Activated CD4-positive, alpha-beta T cell treated with anti-CD3 and anti-CD28 coated beads, Interleukin-2, amount 10 ng/mL, durations not matched to agents 24 days and 14 days (primary cell): ENCODE measurements at regions not wholly inside any gene's neighbourhood (a gene's known extent, or its start where the extent isn't known, plus 50 kb on each side); places are given as distances from the start of the nearest gene placed in this dataset.
A peak's percentile ranks its signal among the peaks of the same experiment; 100 is the strongest.

Experiments
- DNase-seq: peaks from one replicate; pipeline ENCODE4 v3.0.0; 2022
- H3K27ac Mint-ChIP-seq: one replicate; pipeline ENCODE4 v1.8.0; 2022; ENCODE audit warnings: mild to moderate bottlenecking, mixed read lengths
- H3K27me3 Mint-ChIP-seq: one replicate; pipeline ENCODE4 v1.8.0; 2022; ENCODE audit warnings: mixed read lengths
- H3K36me3 Mint-ChIP-seq: one replicate; pipeline ENCODE4 v1.8.0; 2022; ENCODE audit warnings: low read depth, mild to moderate bottlenecking, mixed read lengths
- H3K4me1 Mint-ChIP-seq: one replicate; pipeline ENCODE4 v1.8.0; 2021; ENCODE audit warnings: mixed read lengths
- H3K4me3 Mint-ChIP-seq: one replicate; pipeline ENCODE4 v1.8.0; 2022; ENCODE audit warnings: mild to moderate bottlenecking, moderate library complexity, mixed read lengths
- H3K9me3 Mint-ChIP-seq: one replicate; pipeline ENCODE4 v1.8.0; 2021; ENCODE audit warnings: mixed read lengths
- intact Hi-C: fragments of 100-400 bp; cut with micrococcal nuclease; formaldehyde crosslinking; loops from one replicate; pipeline ENCODE4 v1.15.1; 2023

DNA sequence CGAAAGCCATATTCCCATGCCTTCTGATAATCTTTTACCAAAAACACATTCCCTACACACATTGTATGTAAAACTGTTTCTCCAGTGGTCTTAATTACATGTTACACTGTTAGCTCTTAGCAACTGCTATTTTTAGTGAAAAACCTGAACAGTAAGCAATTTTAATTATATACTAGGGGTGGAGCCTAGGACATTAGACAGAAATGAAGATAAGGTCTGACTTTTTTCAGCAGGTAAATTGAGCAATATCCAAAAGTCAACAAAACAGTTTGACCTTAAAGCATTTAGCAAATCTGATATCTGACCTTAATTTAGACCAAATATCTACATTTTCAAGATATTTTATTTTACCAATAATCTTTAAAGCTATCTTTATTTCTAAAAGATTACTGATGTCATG, 60.2 kb downstream of the PDE6H start:
- intact Hi-C loops, result no loop called here
- no peak for DNase-seq
- H3K36me3 Mint-ChIP-seq, result no peaks in the 10 kb centered on the region
- peaks cover 3% of the 10 kb centered on the region for H3K27me3 Mint-ChIP-seq
- H3K9me3 Mint-ChIP-seq, result no peaks in the 10 kb centered on the region
- no peaks in the 10 kb centered on the region for H3K4me1 Mint-ChIP-seq
- no peak overlapping the region for H3K4me3 Mint-ChIP-seq
- no peak overlapping the region for H3K27ac Mint-ChIP-seq

DNA sequence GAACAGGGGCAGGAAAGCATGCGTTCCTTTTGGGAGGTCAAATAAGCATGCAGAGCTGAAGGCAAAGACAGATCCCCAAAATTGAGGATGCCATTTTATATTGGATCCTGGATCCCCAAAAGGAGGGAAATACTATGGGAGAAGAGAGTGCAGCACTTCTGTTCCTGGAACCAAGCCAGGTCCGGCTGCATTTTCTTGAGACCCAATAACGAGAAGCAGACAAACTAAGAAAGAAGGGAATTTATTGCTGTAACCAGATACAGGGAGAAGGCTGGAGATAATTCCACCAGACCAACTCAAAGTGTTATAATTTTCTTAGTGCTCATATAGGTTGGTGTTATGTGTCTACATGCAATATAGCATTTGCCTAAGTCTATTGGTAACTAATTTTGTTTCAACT, 60.8 kb downstream of the PDE6H start:
- Mint-ChIP-seq H3K4me3 (no peak overlapping the region), H3K9me3 (no peaks in the 10 kb centered on the region), H3K36me3 (no peaks in the 10 kb centered on the region), H3K4me1 (no peaks in the 10 kb centered on the region), H3K27me3 (peaks cover 3% of the 10 kb centered on the region), H3K27ac (no peak overlapping the region)
- intact Hi-C loops, result no loop called here
- no peak for DNase-seq

DNA sequence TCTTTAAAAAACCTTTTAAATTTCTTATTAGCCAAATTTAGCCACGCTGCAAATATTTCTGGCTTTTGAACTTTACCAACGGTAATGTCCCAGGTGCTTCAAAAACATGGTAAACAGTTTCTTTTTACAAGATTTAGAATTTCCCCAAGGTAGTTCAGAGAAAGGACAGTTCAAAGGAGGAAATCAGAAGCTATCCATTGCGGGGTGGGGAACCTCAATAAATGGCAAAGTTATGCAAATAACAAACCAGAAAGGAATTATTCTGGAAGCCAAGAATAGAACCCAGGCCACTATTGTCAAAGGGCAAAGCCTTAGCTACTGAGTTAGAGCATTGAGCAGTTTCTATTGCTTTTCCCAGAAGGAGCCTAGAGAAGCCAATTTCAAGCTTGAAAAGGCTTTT, 62.3 kb downstream of the PDE6H start:
- Mint-ChIP-seq H3K4me1 (no peaks in the 10 kb centered on the region), H3K4me3 (no peak overlapping the region), H3K9me3 (no peaks in the 10 kb centered on the region), H3K27ac (no peak overlapping the region), H3K27me3 (peaks cover 3% of the 10 kb centered on the region), H3K36me3 (no peaks in the 10 kb centered on the region)
- intact Hi-C loops, result no loop called here
- no peak for DNase-seq

DNA sequence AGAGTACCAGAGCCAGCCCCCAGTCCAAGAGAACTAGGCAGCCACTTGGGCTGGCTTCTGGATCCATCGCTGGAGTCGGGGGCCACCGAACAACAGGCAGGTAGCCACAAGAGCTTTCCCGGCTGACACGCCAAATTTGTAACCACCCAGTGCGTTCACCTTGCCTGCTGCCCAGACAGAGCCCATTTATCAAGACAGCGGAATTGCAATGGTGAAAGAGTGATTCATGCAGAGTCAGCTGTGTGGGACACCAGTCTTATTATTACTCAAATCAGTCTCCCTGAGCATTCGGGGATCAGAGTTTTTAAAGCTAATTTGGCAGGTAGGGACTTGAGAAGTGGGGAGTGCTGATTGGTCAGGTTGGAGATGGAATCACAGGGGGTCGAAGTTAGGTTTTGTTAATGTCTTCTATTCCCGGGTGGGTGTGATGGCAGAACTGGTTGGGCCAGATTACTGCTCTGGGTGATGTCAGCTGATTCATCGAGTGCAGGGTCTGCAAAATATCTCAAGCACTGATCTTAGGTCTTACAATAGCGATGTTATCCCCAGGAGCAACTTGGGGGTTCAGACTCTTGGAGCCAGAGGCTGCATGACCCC, 64.3 kb downstream of the PDE6H start:
- H3K27ac Mint-ChIP-seq, result no peak overlapping the region
- H3K36me3 Mint-ChIP-seq, result no peaks in the 10 kb centered on the region
- H3K9me3 Mint-ChIP-seq, result no peaks in the 10 kb centered on the region
- intact Hi-C loops, result no loop called here
- no peaks in the 10 kb centered on the region for H3K4me1 Mint-ChIP-seq
- no peaks in the 10 kb centered on the region for H3K27me3 Mint-ChIP-seq
- DNase-seq, result no peak
- H3K4me3 Mint-ChIP-seq, result no peak overlapping the region

DNA sequence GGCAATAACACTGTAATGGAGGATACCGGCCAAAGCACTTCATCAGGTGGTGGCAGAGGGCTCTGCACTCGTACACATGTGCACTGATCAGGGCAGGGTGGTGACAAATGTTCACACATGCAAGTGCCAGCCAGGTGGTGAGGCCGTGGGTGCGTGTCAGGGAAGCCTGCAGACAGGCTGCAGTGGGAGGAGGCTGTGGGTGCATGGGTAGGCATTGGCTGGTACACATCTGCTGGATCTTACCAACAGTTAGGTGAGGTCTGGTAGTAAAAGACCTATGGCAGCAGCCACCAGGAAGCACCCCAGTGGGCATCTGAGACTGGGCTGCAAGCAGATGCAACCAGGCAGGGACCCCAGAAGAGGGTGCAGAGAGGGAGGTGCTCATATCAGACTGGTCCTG, 65.3 kb downstream of the PDE6H start:
- Mint-ChIP-seq H3K9me3 (no peaks in the 10 kb centered on the region), H3K36me3 (no peaks in the 10 kb centered on the region), H3K27ac (no peak overlapping the region), H3K4me1 (no peaks in the 10 kb centered on the region), H3K27me3 (peaks cover 2% of the 10 kb centered on the region), H3K4me3 (no peak overlapping the region)
- intact Hi-C loops, result no loop called here
- no peak for DNase-seq

DNA sequence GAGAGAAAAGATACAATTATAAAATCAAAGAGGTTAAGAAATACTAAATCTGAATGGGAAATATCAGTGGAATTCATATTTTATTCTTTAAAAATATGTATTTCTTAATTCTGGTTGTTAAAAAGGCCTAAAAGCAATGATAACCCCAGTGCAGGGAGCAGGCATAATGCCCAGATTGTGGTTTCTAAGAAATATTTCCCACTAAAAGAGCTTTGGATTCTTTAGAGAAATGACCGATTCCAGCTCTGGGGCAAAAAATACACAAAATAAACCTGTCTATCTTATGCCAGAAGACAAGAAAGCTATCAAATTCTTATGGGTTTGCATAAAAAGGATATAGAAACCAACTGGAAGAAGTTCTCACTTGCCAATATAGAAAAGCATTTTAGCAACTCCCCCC, 71.6 kb downstream of the PDE6H start:
- Mint-ChIP-seq H3K4me1 (no peaks in the 10 kb centered on the region), H3K36me3 (no peaks in the 10 kb centered on the region), H3K27me3 (peaks cover 10% of the 10 kb centered on the region), H3K4me3 (no peak overlapping the region), H3K9me3 (no peaks in the 10 kb centered on the region), H3K27ac (no peak overlapping the region)
- intact Hi-C loops, result no loop called here
- no peak for DNase-seq

DNA sequence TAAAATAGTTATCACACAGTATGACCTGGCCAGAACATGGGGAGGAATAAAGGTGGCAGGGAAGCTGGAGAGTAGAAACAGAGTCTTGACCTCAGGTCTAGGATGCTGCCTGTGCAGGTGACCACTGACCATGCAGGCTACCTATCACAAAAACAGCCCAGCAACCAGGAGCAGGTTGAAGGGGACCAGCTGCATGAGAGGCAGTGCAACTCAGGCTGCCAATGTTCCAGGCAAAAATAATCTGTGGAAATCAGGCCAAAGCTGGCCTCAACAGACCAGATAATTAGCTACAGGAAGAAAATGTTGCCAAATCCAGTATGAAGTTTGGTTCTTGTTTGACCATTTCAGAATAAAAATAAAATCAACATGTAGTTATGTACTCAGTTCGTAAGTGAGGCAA, 72.6 kb downstream of the PDE6H start:
- no peak for DNase-seq
- Mint-ChIP-seq H3K4me1 (peaks cover 1% of the 10 kb centered on the region), H3K36me3 (no peaks in the 10 kb centered on the region), H3K9me3 (peaks cover 2% of the 10 kb centered on the region), H3K27me3 (peaks cover 10% of the 10 kb centered on the region), H3K4me3 (no peak overlapping the region), H3K27ac (no peak overlapping the region)
- intact Hi-C loops, result no loop called here

DNA sequence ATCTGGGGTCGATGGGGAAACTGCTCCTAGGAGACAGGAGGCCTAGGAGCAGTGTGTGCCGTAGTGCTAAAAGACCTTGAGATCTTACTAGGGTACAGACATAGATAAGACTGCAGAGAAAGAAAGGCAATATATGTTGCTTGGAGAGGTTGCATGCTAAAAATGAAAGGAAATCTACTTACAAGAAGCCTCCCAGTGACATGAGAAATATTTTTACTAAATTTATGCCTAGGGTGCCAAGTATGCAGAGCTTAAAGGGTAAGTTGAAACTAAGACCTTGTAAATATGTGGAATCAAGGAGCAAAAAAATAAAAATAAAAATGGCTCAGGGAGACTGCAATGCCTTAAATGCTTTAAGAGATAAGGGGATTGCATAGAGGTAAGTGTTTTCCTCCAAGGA, 74.8 kb downstream of the PDE6H start:
- peaks cover 4% of the 10 kb centered on the region for H3K4me1 Mint-ChIP-seq
- intact Hi-C loops, result no loop called here
- no peak for DNase-seq
- H3K27ac Mint-ChIP-seq, result no peak overlapping the region
- no peaks in the 10 kb centered on the region for H3K36me3 Mint-ChIP-seq
- H3K4me3 Mint-ChIP-seq, result no peak overlapping the region
- H3K27me3 Mint-ChIP-seq, result peaks cover 10% of the 10 kb centered on the region
- H3K9me3 Mint-ChIP-seq, result peaks cover 4% of the 10 kb centered on the region

DNA sequence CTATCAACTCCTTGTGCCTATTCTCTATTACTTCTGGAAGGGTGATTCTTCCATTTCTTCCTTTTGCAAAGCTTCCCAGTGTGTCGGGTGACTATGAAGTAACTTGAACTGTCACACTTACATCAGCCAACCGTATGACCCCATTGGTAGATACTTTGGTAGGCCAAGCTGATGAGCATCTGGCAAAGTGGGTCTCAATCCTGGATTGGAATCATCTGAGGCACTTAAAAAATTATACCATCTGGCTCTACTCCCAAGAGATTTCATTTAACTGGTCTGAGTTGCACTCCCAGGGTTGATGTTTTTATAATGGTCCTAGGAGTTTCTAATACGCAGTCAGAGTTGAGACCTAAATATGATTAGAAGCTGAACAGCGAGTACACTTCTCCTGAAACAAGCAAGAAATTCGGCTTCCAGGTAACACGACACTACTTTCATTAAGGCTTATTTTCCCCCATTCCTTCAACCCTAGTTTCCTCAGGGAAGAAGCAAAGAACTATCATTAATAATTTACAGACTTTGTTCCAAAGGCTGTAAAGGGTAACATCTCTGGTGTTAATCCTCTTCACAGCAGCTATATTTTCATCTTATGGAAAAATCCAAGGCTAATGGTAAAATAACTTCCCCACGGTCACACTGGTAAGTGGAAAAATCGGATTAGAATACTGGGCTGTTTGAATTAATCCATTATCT, 76.8 kb downstream of the PDE6H start:
- Mint-ChIP-seq H3K27me3 (peaks cover 8% of the 10 kb centered on the region), H3K27ac (no peak overlapping the region), H3K36me3 (no peaks in the 10 kb centered on the region), H3K4me1 (peaks cover 4% of the 10 kb centered on the region), H3K4me3 (no peak overlapping the region), H3K9me3 (peaks cover 4% of the 10 kb centered on the region)
- no peak for DNase-seq
- intact Hi-C loops, result no loop called here

DNA sequence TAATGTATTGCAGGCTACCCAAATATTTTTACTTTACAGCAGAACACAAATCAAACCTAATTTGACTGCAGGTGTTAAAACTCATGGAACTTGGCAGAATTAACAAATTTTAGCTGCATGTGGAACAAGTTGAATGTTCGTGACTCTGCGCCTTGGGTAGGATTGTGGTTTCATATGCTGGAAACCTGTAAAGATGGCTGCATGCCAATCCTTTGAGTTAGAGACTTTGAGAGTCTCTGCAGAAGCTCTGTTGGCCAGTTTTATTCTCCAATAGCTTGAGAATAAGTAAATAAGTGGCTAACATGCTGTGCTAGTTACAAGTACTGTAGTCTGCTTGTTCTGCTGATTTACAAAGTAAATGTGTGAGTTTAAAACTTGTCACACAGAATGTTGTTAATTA, 77.8 kb downstream of the PDE6H start:
- H3K27ac Mint-ChIP-seq, result no peak overlapping the region
- peaks cover 6% of the 10 kb centered on the region for H3K27me3 Mint-ChIP-seq
- no peak overlapping the region for H3K4me3 Mint-ChIP-seq
- peak; percentile 69 for DNase-seq
- H3K4me1 Mint-ChIP-seq, result peaks cover 4% of the 10 kb centered on the region
- H3K9me3 Mint-ChIP-seq, result peaks cover 4% of the 10 kb centered on the region
- intact Hi-C loops, result no loop called here
- no peaks in the 10 kb centered on the region for H3K36me3 Mint-ChIP-seq

DNA sequence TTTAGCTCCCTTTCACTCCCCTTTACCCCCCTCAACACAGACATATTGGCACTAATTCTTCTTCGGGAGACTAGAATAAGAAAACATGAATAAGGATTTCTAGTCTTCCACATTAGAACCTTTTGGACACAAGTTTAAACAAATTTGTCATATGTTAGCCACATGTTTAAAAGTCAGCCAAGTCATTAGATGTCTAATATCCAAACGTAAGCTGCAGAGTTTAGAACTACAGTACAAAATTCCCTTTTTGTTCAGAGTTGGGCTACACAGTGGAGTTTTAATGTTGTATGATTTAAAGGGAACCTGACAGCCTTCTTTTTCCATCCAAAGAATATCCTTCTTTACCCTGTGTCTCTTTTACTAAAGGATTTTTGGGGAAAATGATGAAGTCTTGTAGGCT, 79.8 kb downstream of the PDE6H start:
- Mint-ChIP-seq H3K9me3 (peaks cover 4% of the 10 kb centered on the region), H3K4me1 (peaks cover 4% of the 10 kb centered on the region), H3K27ac (no peak overlapping the region), H3K4me3 (no peak overlapping the region), H3K27me3 (no peaks in the 10 kb centered on the region), H3K36me3 (no peaks in the 10 kb centered on the region)
- DNase-seq, result no peak
- intact Hi-C loops, result no loop called here

DNA sequence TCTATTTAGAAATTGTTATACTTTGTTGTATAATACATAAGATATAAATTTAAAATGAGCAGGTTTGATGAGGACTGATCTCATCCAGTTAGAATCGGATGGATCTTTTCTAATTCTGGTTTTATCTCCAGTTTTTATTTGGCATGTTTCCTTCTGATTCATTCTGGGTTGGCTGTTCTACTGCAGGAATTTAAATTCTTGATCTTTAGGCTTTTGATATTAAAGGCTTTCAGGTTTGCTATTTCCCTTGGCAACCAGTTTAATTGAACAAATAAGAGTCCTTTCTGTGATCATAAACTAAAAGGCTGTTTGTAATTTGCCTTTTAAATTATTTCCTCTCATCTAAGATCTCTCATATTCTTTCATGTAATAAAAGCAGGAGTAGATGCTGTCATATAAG, 83.4 kb downstream of the PDE6H start:
- no peak overlapping the region for H3K27ac Mint-ChIP-seq
- no peak for DNase-seq
- H3K36me3 Mint-ChIP-seq, result no peaks in the 10 kb centered on the region
- no peaks in the 10 kb centered on the region for H3K9me3 Mint-ChIP-seq
- peaks cover 4% of the 10 kb centered on the region for H3K27me3 Mint-ChIP-seq
- intact Hi-C loops, result no loop called here
- H3K4me1 Mint-ChIP-seq, result peaks cover under 1% of the 10 kb centered on the region
- H3K4me3 Mint-ChIP-seq, result no peak overlapping the region
